HEK293T (cell line): ENCODE measurements at regions not wholly inside any gene's neighbourhood (a gene's known extent, or its start where the extent isn't known, plus 50 kb on each side); places are given as distances from the start of the nearest gene placed in this dataset.

ENCODE experiments used
- ARNT ChIP-seq: fragments of 450-650 bp; IDR thresholded peaks from 2 replicates; pipeline ENCODE4 v1.6.1; 2017; ENCODE audit warnings: mild to moderate bottlenecking
- BHLHE40 ChIP-seq: fragments of 450-650 bp; IDR thresholded peaks from 2 replicates; pipeline ENCODE4 v1.6.1; 2016; ENCODE audit warnings: mild to moderate bottlenecking, moderate library complexity, borderline replicate concordance
- CTBP1 ChIP-seq: fragments of 450-650 bp; IDR thresholded peaks from 2 replicates; pipeline ENCODE4 v1.6.1; 2016; ENCODE audit warnings: borderline replicate concordance
- ELF4 ChIP-seq: fragments of 450-650 bp; IDR thresholded peaks from 2 replicates; pipeline ENCODE4 v1.6.1; 2017; ENCODE audit warnings: antibody characterized with exemption
- FOXA1 ChIP-seq: fragments of 450-650 bp; IDR thresholded peaks from 2 replicates; pipeline ENCODE4 v1.6.1; 2016; ENCODE audit warnings: mild to moderate bottlenecking
- L3MBTL2 ChIP-seq: fragments of 450-650 bp; conservative IDR thresholded peaks from 2 replicates; pipeline ENCODE4 v1.6.1; 2016; ENCODE audit warnings: mild to moderate bottlenecking
- SP1 ChIP-seq: fragments of 450-650 bp; IDR thresholded peaks from 2 replicates; pipeline ENCODE4 v1.6.1; 2017
- TARDBP ChIP-seq: fragments of 450-650 bp; IDR thresholded peaks from 2 replicates; pipeline ENCODE4 v1.6.1; 2016
- ZNF384 ChIP-seq: fragments of 450-650 bp; IDR thresholded peaks from 2 replicates; pipeline ENCODE4 v1.6.1; 2016

GRCh38 chr5:125244531-125244930 lies 498.1 kb upstream of the ZNF608 start:
- TF ChIP-seq TARDBP, result no peak
- no peak for TF ChIP-seq ZNF384
- no peak for TF ChIP-seq CTBP1
- no peak for TF ChIP-seq BHLHE40
- no peak for TF ChIP-seq ELF4
- no peak for TF ChIP-seq SP1
- no peak for TF ChIP-seq L3MBTL2
- TF ChIP-seq ARNT, result no peak
- no peak for TF ChIP-seq FOXA1
